OCI-LY7 (cell line): ENCODE measurements at regions not wholly inside any gene's neighbourhood (a gene's known extent, or its start where the extent isn't known, plus 50 kb on each side); places are given as distances from the start of the nearest gene placed in this dataset.
A peak's percentile ranks its signal among the peaks of the same experiment; 100 is the strongest.

Experiments
- BruUV-seq: library from RNA; stranded (reverse); fragments of 400-500 nt; replicated peaks from 2 replicates; lab custom pipeline; 2021; lab: Mats Ljungman, UMichigan
- CTCF ChIA-PET: fragments of 300-600 bp; sonication (Branson Sonifier 250); formaldehyde crosslinking; loops from one replicate; lab custom pipeline; 2022; ENCODE audit warnings: antibody characterized with exemption; ENCODE audit not compliant: unreplicated experiment; lab: Charles Lee
- POLR2A ChIA-PET: fragments of 300-600 bp; sonication (Branson Sonifier 250); formaldehyde crosslinking; loops from one replicate; lab custom pipeline; 2022; ENCODE audit warnings: antibody characterized with exemption; lab: Charles Lee
- DNase-seq: peaks from one replicate; pipeline ENCODE4 v3.0.0-alpha.2; 2015; ENCODE audit warnings: low spot score
- H2AFZ ChIP-seq: fragments of 200-600 bp; sonication (generic), shearing (Covaris generic); 2 replicates; pipeline ENCODE4 v1.6.1; 2014; ENCODE audit warnings: mild to moderate bottlenecking, antibody characterized with exemption, low read length, moderate library complexity
- H3K27ac ChIP-seq: fragments of 200-600 bp; sonication (generic); 2 replicates; pipeline ENCODE4 v1.5.1; 2014; ENCODE audit warnings: mixed run types, low read depth, mild to moderate bottlenecking, moderate library complexity, low read length, inconsistent platforms; ENCODE audit not compliant: poor library complexity, severe bottlenecking
- H3K36me3 ChIP-seq: fragments of 200-600 bp; sonication (generic); 2 replicates; pipeline ENCODE4 v1.6.1; 2014; ENCODE audit warnings: mild to moderate bottlenecking, antibody characterized with exemption, low read length, moderate library complexity, mixed read lengths; ENCODE audit not compliant: insufficient read depth
- H3K4me1 ChIP-seq: fragments of 200-600 bp; sonication (generic); 2 replicates; pipeline ENCODE4 v1.5.1; 2014; ENCODE audit warnings: mild to moderate bottlenecking, low read length; ENCODE audit not compliant: insufficient read depth, poor library complexity, severe bottlenecking
- H3K4me2 ChIP-seq: fragments of 200-600 bp; sonication (generic); 2 replicates; pipeline ENCODE4 v1.6.1; 2014; ENCODE audit warnings: mild to moderate bottlenecking, low read length
- H3K4me3 ChIP-seq: fragments of 200-600 bp; sonication (generic); 2 replicates; pipeline ENCODE4 v1.5.1; 2014; ENCODE audit warnings: mild to moderate bottlenecking, low read depth, low read length; ENCODE audit not compliant: poor library complexity, severe bottlenecking
- H3K79me2 ChIP-seq: fragments of 200-600 bp; sonication (generic); 2 replicates; pipeline ENCODE4 v1.6.1; 2016; ENCODE audit warnings: low read depth, mild to moderate bottlenecking, low read length, moderate library complexity, mixed read lengths; ENCODE audit not compliant: insufficient read depth
- H3K9me2 ChIP-seq: fragments of 200-600 bp; sonication (generic); 2 replicates; pipeline ENCODE4 v1.6.1; 2016; ENCODE audit warnings: mild to moderate bottlenecking, low read length, mixed read lengths; ENCODE audit not compliant: insufficient read depth
- H3K9me3 ChIP-seq: fragments of 200-600 bp; sonication (generic); 2 replicates; pipeline ENCODE4 v1.6.1; 2014; ENCODE audit warnings: mild to moderate bottlenecking, mixed run types, low read length, mixed read lengths
- H4K20me1 ChIP-seq: fragments of 200-600 bp; sonication (generic); 2 replicates; pipeline ENCODE4 v1.6.1; 2014; ENCODE audit warnings: mild to moderate bottlenecking, antibody characterized with exemption, low read length, moderate library complexity, mixed read lengths; ENCODE audit not compliant: insufficient read depth
- EZH2phosphoT487 ChIP-seq: fragments of 200-600 bp; sonication (generic); IDR thresholded peaks from 2 replicates; pipeline ENCODE4 v1.6.1; 2018; ENCODE audit warnings: low read depth, borderline replicate concordance, mild to moderate bottlenecking, mixed run types, antibody characterized with exemption, low read length, moderate library complexity, mixed read lengths
- intact Hi-C: fragments of 100-400 bp; cut with micrococcal nuclease; formaldehyde crosslinking; loops from one replicate; pipeline ENCODE4 v1.10.0; 2022; ENCODE audit not compliant: unreplicated experiment
- TF ChIP-seq, protein P1 (sequence below): fragments of 200-600 bp; sonication (generic); conservative IDR thresholded peaks from 2 replicates; pipeline ENCODE4 v1.5.1; 2014; ENCODE audit warnings: mild to moderate bottlenecking, antibody characterized with exemption, low read length, moderate library complexity, mixed read lengths

DNA sequence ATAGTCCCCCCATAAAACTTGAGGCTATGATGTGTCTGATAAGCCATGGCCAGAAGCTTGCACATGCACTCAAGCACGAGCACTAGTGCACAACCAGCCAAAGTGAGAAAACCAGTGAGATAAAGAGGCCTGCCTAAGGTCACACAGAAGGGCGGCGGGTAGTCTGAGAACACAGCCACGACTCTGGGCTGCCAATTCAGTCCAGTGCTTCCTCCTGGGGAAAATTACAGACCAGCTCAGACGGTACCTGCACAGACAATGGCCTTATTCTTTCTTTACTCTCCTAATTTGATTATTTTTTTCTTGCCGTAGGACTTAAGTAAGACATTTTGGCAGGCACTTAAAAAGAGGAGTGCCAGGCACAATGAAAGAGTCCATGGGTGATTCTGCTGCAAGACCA is 533.2 kb upstream of the FAT1 start:
- BruUV-seq = no TSS peak
- CTCF ChIA-PET = no interaction called here
- Histone ChIP-seq H3K27ac (no peak overlapping the region), H3K4me3 (no peak overlapping the region), H3K4me2 (no peak overlapping the region), H3K9me2 (no peaks in the 10 kb centered on the region), H3K4me1 (no peaks in the 10 kb centered on the region), H2AFZ (0 out of 2 replicates have a peak overlapping the region, but pooled peaks have one; percentile 21), H3K79me2 (no peaks in the 10 kb centered on the region), H4K20me1 (no peaks in the 10 kb centered on the region), H3K36me3 (no peaks in the 10 kb centered on the region), H3K9me3 (no peaks in the 10 kb centered on the region)
- DNase-seq = no peak
- intact Hi-C loops = no loop called here
- POLR2A ChIA-PET = no interaction called here
- TF ChIP-seq EZH2phosphoT487 = no peak
- TF ChIP-seq, protein P1, sequence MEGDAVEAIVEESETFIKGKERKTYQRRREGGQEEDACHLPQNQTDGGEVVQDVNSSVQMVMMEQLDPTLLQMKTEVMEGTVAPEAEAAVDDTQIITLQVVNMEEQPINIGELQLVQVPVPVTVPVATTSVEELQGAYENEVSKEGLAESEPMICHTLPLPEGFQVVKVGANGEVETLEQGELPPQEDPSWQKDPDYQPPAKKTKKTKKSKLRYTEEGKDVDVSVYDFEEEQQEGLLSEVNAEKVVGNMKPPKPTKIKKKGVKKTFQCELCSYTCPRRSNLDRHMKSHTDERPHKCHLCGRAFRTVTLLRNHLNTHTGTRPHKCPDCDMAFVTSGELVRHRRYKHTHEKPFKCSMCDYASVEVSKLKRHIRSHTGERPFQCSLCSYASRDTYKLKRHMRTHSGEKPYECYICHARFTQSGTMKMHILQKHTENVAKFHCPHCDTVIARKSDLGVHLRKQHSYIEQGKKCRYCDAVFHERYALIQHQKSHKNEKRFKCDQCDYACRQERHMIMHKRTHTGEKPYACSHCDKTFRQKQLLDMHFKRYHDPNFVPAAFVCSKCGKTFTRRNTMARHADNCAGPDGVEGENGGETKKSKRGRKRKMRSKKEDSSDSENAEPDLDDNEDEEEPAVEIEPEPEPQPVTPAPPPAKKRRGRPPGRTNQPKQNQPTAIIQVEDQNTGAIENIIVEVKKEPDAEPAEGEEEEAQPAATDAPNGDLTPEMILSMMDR = no peak

DNA sequence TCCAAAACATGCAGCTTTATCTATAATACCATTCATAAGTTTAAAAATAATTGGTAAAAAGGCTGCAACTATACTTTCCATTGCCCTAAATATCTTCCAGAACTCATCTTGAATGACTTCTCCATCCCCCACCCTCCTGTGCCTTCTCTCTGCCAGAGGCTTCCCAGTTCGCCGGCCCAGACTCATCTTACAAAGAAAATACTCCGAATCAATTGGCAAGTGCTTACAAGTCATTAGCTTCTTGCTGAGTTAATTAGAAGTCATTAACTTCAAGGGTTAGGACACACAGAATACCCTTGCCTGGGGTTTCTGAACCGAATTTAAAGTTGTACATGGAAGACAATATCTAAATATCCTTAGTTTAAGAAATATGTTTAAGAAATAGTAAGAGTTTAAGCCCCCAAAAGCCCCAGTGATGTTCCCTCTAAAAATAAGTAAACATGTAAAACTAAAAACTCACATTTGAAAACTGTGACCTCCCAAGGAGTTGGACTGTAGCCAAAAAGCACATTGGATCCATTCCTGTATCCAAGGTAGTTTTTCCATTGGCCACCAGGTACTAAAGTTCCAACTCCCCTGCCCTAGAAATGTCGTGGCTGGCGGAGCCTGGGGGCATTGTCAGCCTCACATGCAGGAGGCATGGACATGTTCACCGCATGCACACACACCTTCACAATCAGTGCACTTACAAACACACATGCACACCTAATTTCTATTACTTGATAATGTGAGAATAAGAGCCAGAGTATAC is 535.2 kb upstream of the FAT1 start:
- Histone ChIP-seq H3K9me2 (no peaks in the 10 kb centered on the region), H3K79me2 (no peaks in the 10 kb centered on the region), H3K4me3 (no peak overlapping the region), H3K27ac (no peak overlapping the region), H3K36me3 (no peaks in the 10 kb centered on the region), H3K4me2 (no peak overlapping the region), H3K4me1 (no peaks in the 10 kb centered on the region), H4K20me1 (no peaks in the 10 kb centered on the region), H2AFZ (no peak overlapping the region), H3K9me3 (no peaks in the 10 kb centered on the region)
- CTCF ChIA-PET = no interaction called here
- no TSS peak for BruUV-seq
- DNase-seq = no peak
- POLR2A ChIA-PET = no interaction called here
- intact Hi-C loops = no loop called here
- no peak for TF ChIP-seq EZH2phosphoT487
- TF ChIP-seq, protein P1 = no peak

DNA sequence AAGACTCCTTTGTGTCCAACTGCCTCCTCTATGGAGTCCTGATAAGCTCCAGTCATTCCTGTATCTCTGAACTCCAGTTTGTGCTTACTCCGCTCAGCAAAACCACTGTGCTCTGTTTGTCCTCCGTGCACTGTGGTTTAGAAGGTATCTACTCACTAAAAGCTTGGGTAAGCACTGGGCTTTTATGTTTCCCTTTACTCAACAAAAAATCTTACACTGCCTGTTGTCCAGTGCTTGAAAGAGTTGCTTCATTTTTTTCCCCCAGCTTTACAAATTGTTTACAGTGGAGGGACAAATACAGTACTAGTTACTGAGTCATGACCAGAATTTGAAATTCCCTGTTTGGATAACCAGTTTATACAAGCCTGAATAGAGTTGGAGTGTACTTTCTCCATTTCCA is 545.3 kb upstream of the FAT1 start:
- TF ChIP-seq, protein P1 = no peak
- no peak for TF ChIP-seq EZH2phosphoT487
- no peak overlapping the region for H3K4me2 ChIP-seq
- H2AFZ ChIP-seq = no peak overlapping the region
- ChIA-PET POLR2A (interaction anchor here (0.6 kb wide), 1 partner anchor 369 kb away, joined by 3 read pairs; no protein-coding TSS in a partner anchor), CTCF (no interaction called here)
- no peaks in the 10 kb centered on the region for H3K36me3 ChIP-seq
- no peak for DNase-seq
- no peaks in the 10 kb centered on the region for H4K20me1 ChIP-seq
- H3K27ac ChIP-seq = no peak overlapping the region
- H3K9me3 ChIP-seq = no peaks in the 10 kb centered on the region
- H3K79me2 ChIP-seq = no peaks in the 10 kb centered on the region
- H3K9me2 ChIP-seq = no peaks in the 10 kb centered on the region
- intact Hi-C loops = no loop called here
- no peak overlapping the region for H3K4me3 ChIP-seq
- H3K4me1 ChIP-seq = no peaks in the 10 kb centered on the region
- no TSS peak for BruUV-seq
